K562 (cell line): ENCODE measurements at regions not wholly inside any gene's neighbourhood (a gene's known extent, or its start where the extent isn't known, plus 50 kb on each side); places are given as distances from the start of the nearest gene placed in this dataset.
"Not testable (repeated sequence)": the region's sequence is repeated elsewhere in the genome, so short reads cannot be mapped to it uniquely, and the experiment has no call there.

ENCODE experiments used
- ARID1B ChIP-seq: fragments of 450-650 bp; IDR thresholded peaks from 2 replicates; pipeline ENCODE4 v1.6.1; 2016; ENCODE audit warnings: antibody characterized with exemption, mild to moderate bottlenecking, inconsistent platforms
- ATF1 ChIP-seq, 2 experiments: fragments of 450-650 bp in 1 of 2; IDR thresholded peaks; 2 replicates each; pipeline ENCODE4 v1.6.1; 2016; ENCODE audit warnings: missing compliant biosample characterization in 1 of 2, missing genetic modification characterization in 1 of 2
- CBFA2T2 ChIP-seq: fragments of 450-650 bp; conservative IDR thresholded peaks from 2 replicates; pipeline ENCODE4 v1.6.1; 2017; ENCODE audit warnings: mild to moderate bottlenecking
- CBFA2T3 ChIP-seq: fragments of 450-650 bp; IDR thresholded peaks from 2 replicates; pipeline ENCODE4 v1.6.1; 2017
- CREM ChIP-seq: IDR thresholded peaks from 2 replicates; pipeline ENCODE4 v1.6.1; 2014; ENCODE audit warnings: antibody characterized with exemption, low read depth
- DMBX1 ChIP-seq: fragments of 250-450 bp; sonication (Bioruptor Pico); IDR thresholded peaks from 2 replicates; pipeline ENCODE4 v1.8.0; 2022; ENCODE audit warnings: inconsistent platforms, mild to moderate bottlenecking, moderate library complexity, borderline replicate concordance
- DPF2 ChIP-seq: fragments of 450-650 bp; IDR thresholded peaks from 2 replicates; pipeline ENCODE4 v1.6.1; 2016
- ETV5 ChIP-seq: sonication (generic); formaldehyde crosslinking; IDR thresholded peaks from 2 replicates; pipeline ENCODE4 v1.4.0; 2020; ENCODE audit warnings: low read depth, mild to moderate bottlenecking, missing genetic modification reagents
- HES1 ChIP-seq: fragments of 450-650 bp; IDR thresholded peaks from 2 replicates; pipeline ENCODE4 v1.6.1; 2016; ENCODE audit warnings: low read depth, mild to moderate bottlenecking, moderate library complexity
- KLF16 ChIP-seq: IDR thresholded peaks from 2 replicates; pipeline ENCODE4 v1.6.1; 2016; ENCODE audit warnings: antibody characterized with exemption
- STAT5A ChIP-seq: IDR thresholded peaks from 2 replicates; pipeline ENCODE4 v1.6.1; 2012; ENCODE audit warnings: low read length, inconsistent platforms, borderline replicate concordance
- SUPT5H ChIP-seq: fragments of 450-650 bp; IDR thresholded peaks from 2 replicates; pipeline ENCODE4 v1.6.1; 2016
- TAL1 ChIP-seq: fragments of 450-650 bp; IDR thresholded peaks from 2 replicates; pipeline ENCODE4 v1.6.1; 2016; ENCODE audit warnings: mild to moderate bottlenecking
- ZBTB40 ChIP-seq, 2 experiments: fragments of 450-650 bp in 1 of 2; sonication (generic) in 1 of 2; formaldehyde crosslinking in 1 of 2; IDR thresholded peaks; 2 replicates each; pipeline versions ENCODE4 v1.7.1 to v1.9.0; 2016 to 2022; ENCODE audit warnings: inconsistent platforms in 1 of 2, mild to moderate bottlenecking in 1 of 2, missing genetic modification reagents in 1 of 2
- ZNF395 ChIP-seq: fragments of 200-800 bp; sonication (Bioruptor generic); IDR thresholded peaks from 2 replicates; pipeline ENCODE4 v1.6.1; 2017; ENCODE audit warnings: missing genetic modification characterization, missing compliant biosample characterization

DNA sequence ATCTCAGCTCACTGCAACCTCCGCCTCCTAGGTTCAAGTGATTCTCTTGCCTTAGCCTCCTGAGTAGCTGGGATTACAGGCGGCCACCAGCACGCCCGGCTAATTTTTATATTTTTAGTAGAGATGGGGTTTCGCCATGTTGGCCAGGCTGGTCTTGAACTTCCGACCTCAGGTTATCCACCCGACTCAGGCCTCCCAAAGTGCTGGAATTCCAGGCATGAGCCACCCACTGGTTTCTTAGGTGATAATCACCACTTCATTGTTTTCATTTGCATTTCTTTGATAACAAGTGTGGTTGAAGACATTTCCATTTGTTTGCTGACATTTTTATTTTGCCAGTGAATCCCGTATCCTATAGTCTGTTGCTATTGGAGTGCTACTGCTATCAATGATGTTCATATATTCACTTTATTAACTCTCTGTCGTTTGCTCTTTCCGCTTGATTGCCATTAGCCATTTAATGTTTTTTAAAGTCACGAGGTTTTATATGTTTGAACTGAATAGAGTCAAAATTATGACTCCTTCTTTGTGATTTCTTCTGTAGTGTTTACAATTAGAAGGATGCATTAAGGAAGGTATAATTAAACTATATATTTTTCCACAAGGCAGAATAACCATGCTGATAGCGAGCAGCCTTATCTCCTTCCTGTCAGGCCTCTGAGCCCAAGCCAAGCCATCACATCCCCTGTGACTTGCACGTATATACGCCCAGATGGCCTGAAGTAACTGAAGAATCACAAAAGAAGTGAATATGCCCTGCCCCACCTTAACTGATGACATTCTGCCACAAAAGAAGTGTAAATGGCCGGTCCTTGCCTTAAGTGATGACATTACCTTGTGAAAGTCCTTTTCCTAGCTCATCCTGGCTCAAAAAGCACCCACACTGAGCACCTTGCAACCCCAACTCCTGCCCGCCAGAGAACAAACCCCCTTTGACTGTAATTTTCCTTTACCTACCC lies 87.3 kb upstream of the DAPK1 start (continued):
- TF ChIP-seq ZBTB40 (IDR thresholded peaks at IDR 0.05) (0 out of 2 replicates have a peak, but pooled peaks have one; percentile 12), ETV5 (peak; percentile 73; the same call in 1 of the 2 replicates), CREM (peak; percentile 56; the same call in 1 of the 2 replicates), CBFA2T3 (peak; percentile 95), CBFA2T2 (peak; percentile 89), ARID1B (peak; percentile 95), TAL1 (peak; percentile 89), HES1 (0 out of 2 replicates have a peak, but pooled peaks have one; percentile 4), STAT5A (peak; percentile 43; the same call in 1 of the 2 replicates), DPF2 (peak; percentile 93), ATF1 (tag; IDR thresholded peaks at IDR 0.05) (peak; percentile 54), SUPT5H (0 out of 2 replicates have a peak, but pooled peaks have one; percentile 43), DMBX1 (peak; percentile 24; the same call in 1 of the 2 replicates), KLF16 (peak; percentile 77), ZNF395 (CRISPR knock-in tag) (0 out of 2 replicates have a peak, but pooled peaks have one; percentile 45)
- TF ChIP-seq ZBTB40, ATF1 (CRISPR knock-in tag; IDR thresholded peaks at IDR 0.05): not testable (repeated sequence)
- TF ChIP-seq, all 486 proteins: peak for 79; not testable (repeated sequence) for 407
